K562 (cell line): ENCODE measurements at regions not wholly inside any gene's neighbourhood (a gene's known extent, or its start where the extent isn't known, plus 50 kb on each side); places are given as distances from the start of the nearest gene placed in this dataset.

Experiments
- BDP1 ChIP-seq: IDR thresholded peaks from 3 replicates; pipeline ENCODE4 v1.6.1; 2011; ENCODE audit not compliant: insufficient read length, insufficient read depth
- FOXJ2 ChIP-seq: fragments of 200-800 bp; sonication (Bioruptor generic); IDR thresholded peaks from 2 replicates; pipeline ENCODE4 v1.6.1; 2016; ENCODE audit warnings: missing genetic modification characterization, missing compliant biosample characterization
- FOXP1 ChIP-seq: sonication (generic); formaldehyde crosslinking; IDR thresholded peaks from 2 replicates; pipeline ENCODE4 v1.8.0; 2022; ENCODE audit warnings: mild to moderate bottlenecking, missing genetic modification reagents
- MAZ ChIP-seq, 2 experiments: fragments of 450-650 bp in 1 of 2; sonication (generic) in 1 of 2; formaldehyde crosslinking; IDR thresholded peaks in 1 of 2; conservative IDR thresholded peaks in 1 of 2; 2 replicates each; pipeline versions ENCODE4 v1.4.0 to v1.5.0; 2020; ENCODE audit warnings: mild to moderate bottlenecking in 1 of 2, missing genetic modification reagents in 1 of 2
- MYC ChIP-seq, 2 experiments: fragments of 250-450 bp in 1 of 2; sonication (Bioruptor Pico) in 1 of 2; IDR thresholded peaks; 2 replicates each; pipeline versions ENCODE4 v1.5.1 to v1.6.1; 2012 to 2021; ENCODE audit warnings: low read depth in 2 of 2, borderline replicate concordance in 1 of 2, improper control_type of control experiment in 1 of 2, low read length in 1 of 2, mild to moderate bottlenecking in 1 of 2, moderate library complexity in 1 of 2
- NR2C1 ChIP-seq, 2 experiments: fragments of 450-650 bp; IDR thresholded peaks; 2 replicates each; pipeline ENCODE4 v1.6.1; 2017; ENCODE audit warnings: mild to moderate bottlenecking in 2 of 2, antibody characterized with exemption in 1 of 2, inconsistent platforms in 1 of 2, missing compliant biosample characterization in 1 of 2, missing genetic modification characterization in 1 of 2
- PATZ1 ChIP-seq: fragments of 250-450 bp; sonication (Bioruptor Pico); IDR thresholded peaks from 2 replicates; pipeline ENCODE4 v1.5.0; 2020; ENCODE audit warnings: mild to moderate bottlenecking, borderline replicate concordance
- RHOXF2B ChIP-seq: fragments of 250-450 bp; sonication (Bioruptor Pico); conservative IDR thresholded peaks from 2 replicates; pipeline ENCODE4 v1.5.1; 2021
- SP1 ChIP-seq: sonication (generic); formaldehyde crosslinking; IDR thresholded peaks from 2 replicates; pipeline ENCODE4 v1.8.1; 2022; ENCODE audit warnings: mild to moderate bottlenecking, missing genetic modification reagents
- STAT5B ChIP-seq: fragments of 250-450 bp; sonication (Bioruptor Pico); IDR thresholded peaks from 2 replicates; pipeline ENCODE4 v1.8.0; 2021; ENCODE audit warnings: mild to moderate bottlenecking, inconsistent platforms
- TCF3 ChIP-seq: sonication (generic); formaldehyde crosslinking; IDR thresholded peaks from 2 replicates; pipeline ENCODE4 v1.4.0; 2020; ENCODE audit warnings: mild to moderate bottlenecking, missing genetic modification reagents
- TRIM28 ChIP-seq: fragments of 450-650 bp; IDR thresholded peaks from 2 replicates; pipeline ENCODE4 v1.6.1; 2017
- ZNF512 ChIP-seq: IDR thresholded peaks from 2 replicates; pipeline ENCODE4 v1.6.1; 2016; ENCODE audit warnings: missing genetic modification characterization, missing compliant biosample characterization
- ZNF655 ChIP-seq: fragments of 250-450 bp; sonication (Bioruptor Pico); IDR thresholded peaks from 2 replicates; pipeline ENCODE4 v1.5.0; 2021
- ZNF668 ChIP-seq: fragments of 250-450 bp; sonication (Bioruptor Pico); IDR thresholded peaks from 2 replicates; pipeline ENCODE4 v1.8.0; 2022; ENCODE audit warnings: mild to moderate bottlenecking, inconsistent platforms

GRCh38 chr5:91291628-91292569, 91.2 kb downstream of the ARRDC3 start (continued):
- TF ChIP-seq ZNF512 (tag) (0 out of 2 replicates have a peak, but pooled peaks have one; percentile 16), PATZ1 (CRISPR knock-in tag) (peak; percentile 93), FOXJ2 (tag) (no peak), ZNF655 (no peak), NR2C1 (IDR thresholded peaks at IDR 0.05) (no peak), NR2C1 (tag; IDR thresholded peaks at IDR 0.05) (peak; percentile 93), ZNF668 (CRISPR knock-in tag) (peak; percentile 76; the same call in 1 of the 2 replicates), MYC (IDR thresholded peaks at IDR 0.05; ENCODE audit: low read depth, low read length) (no peak), MYC (CRISPR knock-in tag; IDR thresholded peaks at IDR 0.05; ENCODE audit: borderline replicate concordance, low read depth) (peak; percentile 79; the same call in 1 of the 2 replicates), BDP1 (no peak), SP1 (CRISPR knock-in tag) (no peak), TRIM28 (no peak), STAT5B (CRISPR knock-in tag) (peak; percentile 69; the same call in 1 of the 2 replicates), FOXP1 (CRISPR knock-in tag) (no peak), MAZ (CRISPR knock-in tag; conservative IDR thresholded peaks at IDR 0.05 in 1 of 2, IDR thresholded peaks at IDR 0.05 in 1 of 2) (peak in 1 of 2 experiments; percentile 78; a peak in 2 of 4 replicates), RHOXF2B (CRISPR knock-in tag) (peak; percentile 90), TCF3 (CRISPR knock-in tag) (no peak)
